GM23248 (cell line): ENCODE measurements at regions not wholly inside any gene's neighbourhood (a gene's known extent, or its start where the extent isn't known, plus 50 kb on each side); places are given as distances from the start of the nearest gene placed in this dataset.

Experiments
- EZH2 ChIP-seq: fragments of 200-600 bp; sonication (generic); IDR thresholded peaks from 2 replicates; pipeline ENCODE4 v1.6.1; 2018; ENCODE audit warnings: antibody characterized with exemption, mild to moderate bottlenecking; ENCODE audit not compliant: insufficient read depth, poor library complexity, severe bottlenecking
- EZH2phosphoT487 ChIP-seq: fragments of 200-600 bp; sonication (generic); IDR thresholded peaks from 2 replicates; pipeline ENCODE4 v1.6.1; 2018; ENCODE audit warnings: antibody characterized with exemption, moderate library complexity, mild to moderate bottlenecking, low read depth; ENCODE audit not compliant: insufficient read depth

- TF ChIP-seq EZH2 (no peak), EZH2phosphoT487 (no peak)
Measured at GRCh38 chr7:19554581-19554980, 154.3 kb downstream of the POLR1F start.
